Tibial nerve (tissue), 3 donors: ENCODE measurements at regions not wholly inside any gene's neighbourhood (a gene's known extent, or its start where the extent isn't known, plus 50 kb on each side); places are given as distances from the start of the nearest gene placed in this dataset.

Source experiments
- CTCF ChIP-seq, 5 experiments: fragments of 200-600 bp in 3 of 5; fragments of 450-650 bp in 2 of 5; sonication (generic) in 3 of 5; IDR thresholded peaks; one replicate each; pipeline ENCODE4 v1.5.1; 2016 to 2019; ENCODE audit warnings: antibody characterized with exemption in 5 of 5, mild to moderate bottlenecking in 3 of 5, moderate library complexity in 2 of 5
- POLR2A ChIP-seq, 2 donors: fragments of 450-650 bp; IDR thresholded peaks; one replicate each; pipeline ENCODE4 v1.6.1; 2017; ENCODE audit warnings: antibody characterized with exemption in 2 of 2, mild to moderate bottlenecking in 2 of 2, moderate library complexity in 2 of 2

- TF ChIP-seq CTCF (IDR thresholded peaks at IDR 0.05): no peak
- TF ChIP-seq POLR2A (IDR thresholded peaks at IDR 0.05): no peak
Observed at GRCh38 chr18:25935356-25935755, 155.1 kb downstream of the SS18 start.
